Neuronal stem cell (in vitro differentiated cells): ENCODE measurements at regions not wholly inside any gene's neighbourhood (a gene's known extent, or its start where the extent isn't known, plus 50 kb on each side); places are given as distances from the start of the nearest gene placed in this dataset.

Source experiments
- DNase-seq: peaks from one replicate; pipeline ENCODE4 v3.0.0-alpha.2; 2013; ENCODE audit warnings: low spot score
- H2AFZ ChIP-seq: one replicate; pipeline ENCODE4 v1.6.1; 2013; ENCODE audit warnings: mild to moderate bottlenecking, low read length, inconsistent platforms
- H2AK5ac ChIP-seq: 2 replicates; pipeline ENCODE4 v1.6.1; 2013; ENCODE audit warnings: low read depth, mild to moderate bottlenecking, inconsistent platforms, low read length, moderate library complexity, mixed read lengths
- H2BK120ac ChIP-seq: 2 replicates; pipeline ENCODE4 v1.6.1; 2013; ENCODE audit warnings: low read depth, mild to moderate bottlenecking, inconsistent platforms, low read length, moderate library complexity, mixed read lengths
- H2BK12ac ChIP-seq: one replicate; pipeline ENCODE4 v1.6.1; 2013; ENCODE audit warnings: low read length, inconsistent platforms
- H2BK15ac ChIP-seq: 2 replicates; pipeline ENCODE4 v1.6.1; 2013; ENCODE audit warnings: mild to moderate bottlenecking, low read length, inconsistent platforms, mixed read lengths
- H2BK5ac ChIP-seq: one replicate; pipeline ENCODE4 v1.6.1; 2013; ENCODE audit warnings: inconsistent platforms, mild to moderate bottlenecking, low read length, moderate library complexity
- H3K14ac ChIP-seq: one replicate; pipeline ENCODE4 v1.6.1; 2013; ENCODE audit warnings: low read length, inconsistent platforms
- H3K18ac ChIP-seq: 2 replicates; pipeline ENCODE4 v1.6.1; 2013; ENCODE audit warnings: low read length, inconsistent platforms
- H3K23ac ChIP-seq: 2 replicates; pipeline ENCODE4 v1.6.1; 2013; ENCODE audit warnings: low read depth, mild to moderate bottlenecking, mixed read lengths, low read length, inconsistent platforms; ENCODE audit not compliant: poor library complexity
- H3K27ac ChIP-seq: replicated peaks from 3 replicates; pipeline ENCODE4 v1.5.1; 2013; ENCODE audit warnings: low read length, inconsistent platforms
- H3K27me3 ChIP-seq, 3 experiments: 2 replicates each; pipeline ENCODE4 v1.6.1; 2013; ENCODE audit warnings: low read length in 3 of 3, mild to moderate bottlenecking in 2 of 3, inconsistent platforms in 1 of 3, low read depth in 1 of 3, mixed read lengths in 1 of 3, moderate library complexity in 1 of 3; ENCODE audit not compliant: control insufficient read depth in 3 of 3, insufficient read depth in 3 of 3
- H3K36me3 ChIP-seq, 2 donors: replicated peaks in 1 of 2; 2 replicates each; pipeline ENCODE4 v1.6.1; 2013; ENCODE audit warnings: low read length in 2 of 2; ENCODE audit not compliant: control insufficient read depth in 2 of 2, insufficient read depth in 2 of 2
- H3K4ac ChIP-seq: 2 replicates; pipeline ENCODE4 v1.6.1; 2013; ENCODE audit warnings: inconsistent platforms, mild to moderate bottlenecking, low read length, moderate library complexity
- H3K4me1 ChIP-seq, 2 donors: 1 replicate in 1 of 2; 2 replicates in 1 of 2; pipeline ENCODE4 v1.6.1; 2013; ENCODE audit warnings: low read length in 2 of 2, low read depth in 1 of 2; ENCODE audit not compliant: control insufficient read depth in 2 of 2, insufficient read depth in 1 of 2
- H3K4me2 ChIP-seq: one replicate; pipeline ENCODE4 v1.6.1; 2013; ENCODE audit warnings: mild to moderate bottlenecking, low read length, inconsistent platforms; ENCODE audit not compliant: insufficient read depth, poor library complexity, severe bottlenecking
- H3K4me3 ChIP-seq, 2 donors: 2 replicates each; pipeline ENCODE4 v1.5.1; 2013; ENCODE audit warnings: low read length in 2 of 2, mild to moderate bottlenecking in 2 of 2, inconsistent platforms in 1 of 2, moderate library complexity in 1 of 2
- H3K79me1 ChIP-seq: one replicate; pipeline ENCODE4 v1.6.1; 2013; ENCODE audit warnings: low read depth, mild to moderate bottlenecking, inconsistent platforms, low read length, moderate library complexity
- H3K9ac ChIP-seq: one replicate; pipeline ENCODE4 v1.6.1; 2013; ENCODE audit warnings: mild to moderate bottlenecking, low read depth, low read length, inconsistent platforms; ENCODE audit not compliant: poor library complexity
- H3K9me3 ChIP-seq, 2 donors: replicated peaks in 1 of 2; 2 replicates each; pipeline versions ENCODE3 to v1.6.1; 2013; ENCODE audit warnings: low read length in 2 of 2, mild to moderate bottlenecking in 2 of 2, inconsistent platforms in 1 of 2, low read depth in 1 of 2, mixed read lengths in 1 of 2, moderate library complexity in 1 of 2; ENCODE audit not compliant: control insufficient read depth in 2 of 2, insufficient read depth in 1 of 2
- H4K8ac ChIP-seq: one replicate; pipeline ENCODE4 v1.6.1; 2013; ENCODE audit warnings: low read depth, mild to moderate bottlenecking, inconsistent platforms, low read length, moderate library complexity
- H4K91ac ChIP-seq: one replicate; pipeline ENCODE4 v1.6.1; 2013; ENCODE audit warnings: low read length, low read depth, mild to moderate bottlenecking, inconsistent platforms; ENCODE audit not compliant: poor library complexity
- WGBS, 2 donors: extraction: QIAGEN DNeasy Blood & Tissue Kit; methylation state at CpG; one replicate each; pipeline ENCODE4 v1.1.7; 2013; ENCODE audit warnings: missing lambda C conversion rate in 2 of 2, mixed read lengths in 1 of 2; ENCODE audit not compliant: insufficient read length in 2 of 2, insufficient replicate concordance in 1 of 2; ENCODE audit errors: extremely low coverage in 2 of 2; 5-methylcytosine and 5-hydroxymethylcytosine counted together

DNA sequence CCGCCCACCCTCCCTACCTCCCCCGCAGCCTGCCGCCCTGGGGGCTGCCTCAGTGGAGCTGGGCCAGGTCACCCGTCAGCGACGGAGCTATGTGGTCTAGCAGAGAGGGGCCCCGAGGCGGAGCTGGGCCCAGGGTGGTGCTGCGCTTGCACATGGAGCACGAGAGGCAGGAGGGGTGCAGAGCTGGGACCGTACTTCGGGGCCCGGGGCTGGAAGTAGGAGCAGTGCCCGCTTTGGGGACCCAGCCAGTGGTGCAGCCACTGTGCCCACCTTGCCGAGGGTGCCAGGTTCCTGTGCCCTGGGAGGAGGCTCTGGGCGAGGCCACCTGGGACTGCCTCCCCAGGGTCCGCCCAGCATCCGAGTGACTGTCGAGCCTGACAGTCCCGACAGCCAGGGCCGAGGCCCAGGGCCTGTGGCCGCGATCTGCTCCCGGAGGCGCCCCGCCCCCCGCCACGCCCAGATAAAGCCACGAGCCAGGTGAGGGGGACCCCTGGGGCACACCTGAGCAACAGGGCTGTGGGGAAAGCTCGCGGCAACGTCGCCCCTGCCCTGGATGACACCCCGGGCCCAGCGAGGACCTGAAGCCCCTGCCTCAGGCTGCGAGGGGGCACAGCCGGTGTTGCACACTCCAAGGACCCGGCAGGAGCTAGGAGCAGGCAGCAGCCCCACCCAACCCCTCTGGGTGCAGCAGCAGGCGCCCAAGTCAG is 117.5 kb downstream of the DNAAF6 start:
- no peak overlapping the region for H2BK120ac ChIP-seq
- no peak overlapping the region for H2BK15ac ChIP-seq
- no peaks in the 10 kb centered on the region for H3K9me3 ChIP-seq
- H3K4me2 ChIP-seq: no peak overlapping the region
- no peak overlapping the region for H3K4ac ChIP-seq
- no peak overlapping the region for H3K9ac ChIP-seq
- H3K79me1 ChIP-seq: no peaks in the 10 kb centered on the region
- H3K27ac ChIP-seq: no peak overlapping the region
- no peak overlapping the region for H4K91ac ChIP-seq
- H3K4me1 ChIP-seq: no peaks in the 10 kb centered on the region
- H2AK5ac ChIP-seq: no peak overlapping the region
- H3K36me3 ChIP-seq: no peaks in the 10 kb centered on the region
- no peaks in the 10 kb centered on the region for H3K27me3 ChIP-seq
- WGBS, 2 donors: no CpG with 5 or more reads among the region's 39 CpGs
- H4K8ac ChIP-seq: no peak overlapping the region
- H3K4me3 ChIP-seq: no peak overlapping the region
- DNase-seq: no peak
- no peak overlapping the region for H2AFZ ChIP-seq
- H3K14ac ChIP-seq: no peak overlapping the region
- H2BK5ac ChIP-seq: no peak overlapping the region
- H3K18ac ChIP-seq: no peak overlapping the region
- H2BK12ac ChIP-seq: no peak overlapping the region
- H3K23ac ChIP-seq: no peak overlapping the region

- no peaks in the 10 kb centered on the region for H3K4me1 ChIP-seq
- DNase-seq: peak; percentile 64
- H3K27me3 ChIP-seq: no peaks in the 10 kb centered on the region
- peak overlapping the region; percentile 76 for H2AFZ ChIP-seq
- H2BK5ac ChIP-seq: no peak overlapping the region
- H3K9ac ChIP-seq: no peak overlapping the region
- H3K18ac ChIP-seq: no peak overlapping the region
- H3K36me3 ChIP-seq: no peaks in the 10 kb centered on the region
- H3K9me3 ChIP-seq: no peaks in the 10 kb centered on the region
- no peak overlapping the region for H3K4ac ChIP-seq
- H3K4me2 ChIP-seq: peak overlapping the region; percentile 49
- no peak overlapping the region for H2BK120ac ChIP-seq
- no peak overlapping the region for H3K23ac ChIP-seq
- no peak overlapping the region for H4K91ac ChIP-seq
- H4K8ac ChIP-seq: no peak overlapping the region
- WGBS, 2 donors: no CpG with 5 or more reads among the region's 23 CpGs
- no peak overlapping the region for H2BK12ac ChIP-seq
- no peak overlapping the region for H3K14ac ChIP-seq
- no peak overlapping the region for H2BK15ac ChIP-seq
- H2AK5ac ChIP-seq: no peak overlapping the region
- no peaks in the 10 kb centered on the region for H3K79me1 ChIP-seq
- no peak overlapping the region for H3K27ac ChIP-seq
- no peak overlapping the region for H3K4me3 ChIP-seq
Measured at GRCh38 chrX:107324493-107325310, 118.3 kb downstream of the DNAAF6 start.

DNA sequence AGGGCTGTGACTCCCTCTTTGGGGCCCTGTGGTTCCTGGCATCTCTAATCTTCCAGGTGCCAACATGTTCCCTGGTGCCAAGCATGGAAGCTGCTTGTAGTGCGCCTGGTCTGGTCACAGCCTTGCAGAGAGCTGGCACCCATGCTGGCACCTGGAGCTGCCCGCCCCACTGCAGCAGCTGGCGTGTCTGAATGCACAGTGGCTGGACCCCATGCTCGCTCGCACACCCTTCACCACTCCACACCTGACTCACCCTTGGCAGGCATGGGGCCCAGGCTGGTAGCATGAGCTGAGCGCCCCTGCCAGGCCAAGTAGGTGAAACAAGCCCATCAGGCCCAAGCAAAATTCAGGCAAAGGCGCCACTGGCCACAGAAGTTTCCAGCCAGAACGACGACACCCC is 119.1 kb downstream of the DNAAF6 start:
- Histone ChIP-seq H3K9ac (peak overlapping the region; percentile 21), H2BK15ac (no peak overlapping the region), H2BK12ac (no peak overlapping the region), H3K4me3 (no peak overlapping the region), H4K8ac (no peak overlapping the region), H3K18ac (no peak overlapping the region), H3K4ac (no peak overlapping the region), H3K23ac (no peak overlapping the region), H2AFZ (no peak overlapping the region), H3K4me1 (no peaks in the 10 kb centered on the region), H3K27ac (no peak overlapping the region), H4K91ac (no peak overlapping the region), H3K27me3 (no peaks in the 10 kb centered on the region), H2BK5ac (no peak overlapping the region), H3K36me3 (no peaks in the 10 kb centered on the region), H3K4me2 (no peak overlapping the region), H3K79me1 (no peaks in the 10 kb centered on the region), H2AK5ac (no peak overlapping the region), H3K9me3 (no peaks in the 10 kb centered on the region), H2BK120ac (no peak overlapping the region), H3K14ac (no peak overlapping the region)
- no CpG with 5 or more reads among the region's 9 CpGs for WGBS, 2 donors
- no peak for DNase-seq

DNA sequence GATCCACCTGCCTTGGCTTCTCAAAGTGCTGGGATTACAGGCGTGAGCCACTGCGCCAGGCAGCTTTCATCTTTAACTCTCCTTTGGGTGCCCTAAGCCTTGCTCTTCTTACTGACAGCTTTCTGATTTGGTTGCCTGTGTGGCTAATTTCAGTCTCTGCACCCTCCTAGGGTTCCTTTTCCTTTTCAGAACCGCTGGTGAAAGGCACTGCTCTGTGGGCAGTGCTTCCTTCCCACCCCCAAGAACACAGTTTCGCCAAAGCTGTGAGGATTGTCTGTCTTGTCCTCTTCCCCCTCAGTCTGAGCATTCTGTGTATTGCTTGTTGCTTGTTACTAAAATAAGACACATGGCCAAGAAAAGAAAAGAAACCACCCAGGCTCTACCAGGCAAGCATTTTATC is 101.4 kb upstream of the FRMPD3 start:
- Histone ChIP-seq H3K18ac (no peak overlapping the region), H4K91ac (no peak overlapping the region), H2AFZ (no peak overlapping the region), H3K4me3 (no peak overlapping the region), H3K14ac (no peak overlapping the region), H4K8ac (no peak overlapping the region), H2BK15ac (no peak overlapping the region), H3K23ac (no peak overlapping the region), H3K4me1 (no peaks in the 10 kb centered on the region), H2BK12ac (no peak overlapping the region), H3K4ac (no peak overlapping the region), H3K79me1 (no peaks in the 10 kb centered on the region), H2AK5ac (no peak overlapping the region), H3K9ac (no peak overlapping the region), H3K27ac (no peak overlapping the region), H3K36me3 (no peaks in the 10 kb centered on the region), H3K9me3 (no peaks in the 10 kb centered on the region), H2BK120ac (no peak overlapping the region), H3K27me3 (no peaks in the 10 kb centered on the region), H3K4me2 (no peak overlapping the region), H2BK5ac (no peak overlapping the region)
- no peak for DNase-seq
- no CpG with 5 or more reads among the region's 4 CpGs for WGBS, 2 donors
